Tibial artery (tissue), 4 donors: ENCODE measurements at regions not wholly inside any gene's neighbourhood (a gene's known extent, or its start where the extent isn't known, plus 50 kb on each side); places are given as distances from the start of the nearest gene placed in this dataset.

ENCODE experiments used
- DNase-seq, 2 donors: peaks; one replicate each; pipeline ENCODE4 v3.0.0-alpha.2; 2019
- H3K27ac ChIP-seq, 2 donors: fragments of 200-600 bp; sonication (generic) in 1 of 2; 1 replicate in 1 of 2; 2 replicates in 1 of 2; pipeline ENCODE4 v1.5.1; 2018 to 2019; ENCODE audit warnings: mild to moderate bottlenecking in 1 of 2
- H3K27me3 ChIP-seq, 2 donors: fragments of 200-600 bp; sonication (generic) in 1 of 2; one replicate each; pipeline versions ENCODE4 v1.5.1 to v1.6.0; 2016 to 2019
- H3K36me3 ChIP-seq, 3 donors: fragments of 200-600 bp; sonication (generic) in 2 of 3; one replicate each; pipeline ENCODE4 v1.5.1; 2016 to 2019; ENCODE audit warnings: mild to moderate bottlenecking in 2 of 3
- H3K4me1 ChIP-seq, 4 donors: fragments of 200-600 bp; sonication (generic) in 2 of 4; 1 replicate in 3 of 4; 2 replicates in 1 of 4; pipeline ENCODE4 v1.5.1; 2016 to 2019
- H3K4me3 ChIP-seq, 2 donors: fragments of 200-600 bp; sonication (generic) in 1 of 2; 1 replicate in 1 of 2; 2 replicates in 1 of 2; pipeline ENCODE4 v1.5.1; 2018 to 2019; ENCODE audit warnings: mild to moderate bottlenecking in 2 of 2
- H3K9me3 ChIP-seq, 3 donors: fragments of 200-600 bp; sonication (generic) in 1 of 3; one replicate each; pipeline ENCODE4 v1.5.1; 2016 to 2019
- intact Hi-C: fragments of 100-400 bp; cut with DNase I; formaldehyde crosslinking; loops from one replicate; pipeline ENCODE4 v1.15.0; 2023; ENCODE audit warnings: low total_unique reads
- TF ChIP-seq, protein P1 (sequence below), 2 experiments: fragments of 200-600 bp in 1 of 2; fragments of 450-650 bp in 1 of 2; IDR thresholded peaks; one replicate each; pipeline ENCODE4 v1.5.1; 2017 to 2019; ENCODE audit warnings: antibody characterized with exemption in 2 of 2, mild to moderate bottlenecking in 1 of 2, moderate library complexity in 1 of 2

DNA sequence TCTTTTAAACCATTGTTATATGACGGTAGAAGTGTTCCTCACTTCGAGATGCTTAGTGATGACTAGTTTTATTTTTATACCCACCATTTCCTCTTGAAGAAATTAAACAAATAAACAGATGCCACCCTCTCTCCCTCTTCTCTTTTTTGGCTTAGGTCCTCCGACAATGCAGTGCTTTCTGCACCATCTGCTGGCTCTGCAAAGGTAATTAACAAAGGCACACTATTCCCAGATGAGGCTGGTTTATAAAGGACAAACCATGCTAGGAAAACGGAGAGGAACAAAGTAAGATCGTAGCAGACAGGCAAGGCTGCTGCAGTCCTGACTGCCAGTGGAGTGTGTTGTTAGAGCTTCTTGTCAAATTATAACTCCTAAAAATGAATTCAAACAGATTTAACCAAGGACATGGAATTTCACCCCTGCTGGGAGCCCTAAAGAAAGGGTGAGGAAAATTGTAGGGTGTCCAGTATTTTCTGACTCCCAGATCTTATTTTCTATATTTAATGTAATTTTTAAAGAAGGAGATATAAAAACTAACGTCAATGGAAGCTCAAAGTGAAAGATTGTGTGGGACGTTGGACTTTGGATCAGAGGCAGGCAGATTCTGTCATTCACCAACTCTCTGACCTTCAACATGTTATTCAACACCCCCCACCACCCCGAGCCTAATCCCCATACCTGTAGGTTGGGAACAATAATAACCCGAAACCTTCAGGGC is 142.1 kb downstream of the CPEB2 start:
- TF ChIP-seq, protein P1, sequence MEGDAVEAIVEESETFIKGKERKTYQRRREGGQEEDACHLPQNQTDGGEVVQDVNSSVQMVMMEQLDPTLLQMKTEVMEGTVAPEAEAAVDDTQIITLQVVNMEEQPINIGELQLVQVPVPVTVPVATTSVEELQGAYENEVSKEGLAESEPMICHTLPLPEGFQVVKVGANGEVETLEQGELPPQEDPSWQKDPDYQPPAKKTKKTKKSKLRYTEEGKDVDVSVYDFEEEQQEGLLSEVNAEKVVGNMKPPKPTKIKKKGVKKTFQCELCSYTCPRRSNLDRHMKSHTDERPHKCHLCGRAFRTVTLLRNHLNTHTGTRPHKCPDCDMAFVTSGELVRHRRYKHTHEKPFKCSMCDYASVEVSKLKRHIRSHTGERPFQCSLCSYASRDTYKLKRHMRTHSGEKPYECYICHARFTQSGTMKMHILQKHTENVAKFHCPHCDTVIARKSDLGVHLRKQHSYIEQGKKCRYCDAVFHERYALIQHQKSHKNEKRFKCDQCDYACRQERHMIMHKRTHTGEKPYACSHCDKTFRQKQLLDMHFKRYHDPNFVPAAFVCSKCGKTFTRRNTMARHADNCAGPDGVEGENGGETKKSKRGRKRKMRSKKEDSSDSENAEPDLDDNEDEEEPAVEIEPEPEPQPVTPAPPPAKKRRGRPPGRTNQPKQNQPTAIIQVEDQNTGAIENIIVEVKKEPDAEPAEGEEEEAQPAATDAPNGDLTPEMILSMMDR (IDR thresholded peaks at IDR 0.05), result no peak
- Histone ChIP-seq H3K4me3 (no peak overlapping the region), H3K36me3 (no peaks in the 10 kb centered on the region), H3K9me3 (no peaks in the 10 kb centered on the region), H3K27ac (no peak overlapping the region), H3K4me1 (peaks cover 0 to 13% (median 8%) of the 10 kb centered on the region in 4 donors), H3K27me3 (no peaks in the 10 kb centered on the region)
- DNase-seq, result no peak
- intact Hi-C loops, result no loop called here

DNA sequence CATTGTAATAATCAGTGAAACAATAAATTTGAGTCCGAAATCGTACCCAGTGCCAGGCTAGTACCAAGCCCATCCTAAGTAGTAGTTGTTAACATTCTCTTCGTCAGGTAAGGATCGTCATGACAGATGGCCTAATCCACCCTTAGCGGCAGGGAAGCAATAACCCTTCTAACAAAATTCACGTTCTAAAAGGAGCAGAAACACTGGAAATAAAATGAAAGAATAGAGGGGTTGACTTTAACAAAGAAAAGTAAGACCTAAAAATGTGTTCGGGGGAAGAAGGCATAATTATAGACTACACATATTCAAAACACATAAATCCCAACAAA is 142.7 kb downstream of the CPEB2 start:
- H3K27ac ChIP-seq, result no peak overlapping the region
- H3K27me3 ChIP-seq, result no peaks in the 10 kb centered on the region
- intact Hi-C loops, result no loop called here
- no peaks in the 10 kb centered on the region for H3K9me3 ChIP-seq
- H3K36me3 ChIP-seq, result no peaks in the 10 kb centered on the region
- TF ChIP-seq, protein P1 (IDR thresholded peaks at IDR 0.05), result no peak
- H3K4me1 ChIP-seq, result peaks cover 0 to 18% (median 12%) of the 10 kb centered on the region in 4 donors
- no peak overlapping the region for H3K4me3 ChIP-seq
- no peak for DNase-seq

DNA sequence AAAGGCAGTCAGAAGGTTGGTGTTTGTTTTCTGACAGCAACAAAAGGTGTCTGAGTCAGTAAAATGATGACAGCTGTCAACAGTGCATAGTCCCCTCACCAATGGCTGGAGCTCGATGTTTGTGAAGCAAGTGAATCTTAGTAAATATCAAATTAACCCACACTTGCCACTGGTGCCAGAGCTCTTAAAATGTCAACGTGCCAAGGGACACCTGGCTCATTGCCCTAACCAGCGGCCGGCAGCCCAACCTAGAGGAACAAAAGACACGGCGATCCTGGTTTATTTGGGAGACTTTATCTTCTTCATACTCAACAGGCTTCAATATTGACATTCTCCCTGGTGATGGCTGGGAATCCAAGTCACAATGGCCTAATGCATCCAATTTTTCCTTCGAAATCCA is 143.4 kb downstream of the CPEB2 start:
- Histone ChIP-seq H3K27ac (no peak overlapping the region), H3K27me3 (no peaks in the 10 kb centered on the region), H3K9me3 (no peaks in the 10 kb centered on the region), H3K4me3 (no peak overlapping the region), H3K36me3 (no peaks in the 10 kb centered on the region), H3K4me1 (peaks cover 0 to 25% (median 15%) of the 10 kb centered on the region in 4 donors)
- TF ChIP-seq, protein P1 (IDR thresholded peaks at IDR 0.05), result no peak
- intact Hi-C loops, result no loop called here
- no peak for DNase-seq

DNA sequence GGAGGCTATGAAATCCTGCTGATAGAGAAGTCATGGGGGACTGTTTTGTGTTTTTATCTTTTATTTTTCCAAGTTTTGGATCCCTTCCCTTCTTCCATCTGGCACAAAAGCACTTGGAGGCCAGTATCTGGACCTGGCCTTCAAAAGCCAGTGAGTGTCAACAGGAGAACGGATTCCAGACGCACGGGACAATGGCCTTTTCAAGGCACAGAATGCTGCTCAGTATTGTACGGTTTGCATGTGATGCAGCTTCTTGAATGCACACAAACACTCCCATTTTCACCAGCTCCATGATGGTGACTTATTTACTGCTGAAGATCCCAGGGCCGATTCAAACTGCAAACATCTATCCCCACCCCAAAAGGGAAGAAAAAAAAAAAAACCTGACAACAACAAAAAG is 145.4 kb downstream of the CPEB2 start:
- no peak for DNase-seq
- Histone ChIP-seq H3K9me3 (no peaks in the 10 kb centered on the region), H3K4me3 (no peak overlapping the region), H3K36me3 (no peaks in the 10 kb centered on the region), H3K27me3 (no peaks in the 10 kb centered on the region), H3K27ac (no peak overlapping the region), H3K4me1 (peaks cover 0 to 25% (median 15%) of the 10 kb centered on the region in 4 donors)
- TF ChIP-seq, protein P1 (IDR thresholded peaks at IDR 0.05), result no peak
- intact Hi-C loops, result no loop called here

DNA sequence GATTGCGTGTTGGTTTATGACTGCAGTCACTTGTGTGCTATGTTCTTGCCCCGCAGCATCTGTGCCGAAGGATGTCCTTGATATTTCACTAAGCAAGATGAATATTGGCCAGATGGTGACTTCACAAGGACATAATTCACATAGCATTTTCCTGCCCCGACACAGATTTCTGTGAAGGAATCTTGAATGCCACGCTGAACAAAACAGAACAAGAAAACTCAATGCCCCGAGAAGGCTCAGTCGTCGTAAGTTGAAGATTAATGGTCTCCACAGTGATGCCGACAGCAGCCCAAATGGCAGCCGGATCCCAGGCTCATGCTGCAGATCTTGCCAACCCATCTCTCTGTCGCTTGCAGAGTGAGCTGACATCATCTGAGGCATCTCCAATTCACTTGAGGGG is 145.9 kb downstream of the CPEB2 start:
- Histone ChIP-seq H3K4me1 (peaks cover 0 to 25% (median 15%) of the 10 kb centered on the region in 4 donors), H3K27ac (peak overlapping the region in 1 of 2 donors; percentile 73), H3K4me3 (no peak overlapping the region), H3K27me3 (no peaks in the 10 kb centered on the region), H3K36me3 (no peaks in the 10 kb centered on the region), H3K9me3 (no peaks in the 10 kb centered on the region)
- DNase-seq, result no peak
- TF ChIP-seq, protein P1 (IDR thresholded peaks at IDR 0.05), result no peak
- intact Hi-C loops, result no loop called here
